GM18499 (cell line): ENCODE measurements at regions not wholly inside any gene's neighbourhood (a gene's known extent, or its start where the extent isn't known, plus 50 kb on each side); places are given as distances from the start of the nearest gene placed in this dataset.
A peak's percentile ranks its signal among the peaks of the same experiment; 100 is the strongest.

Experiments
- ATAC-seq: cut with Tn5 transposase; IDR thresholded peaks from one replicate; pipeline ENCODE4 v1.9.1; 2021; ENCODE audit warnings: moderate number of reproducible peaks; ENCODE audit not compliant: insufficient read depth, unreplicated experiment

GRCh38 chr2:2935445-2936149, 442.0 kb downstream of the EIPR1 start:
- ATAC-seq = no peak

- no peak for ATAC-seq
Observed at GRCh38 chr2:2933426-2933825, 444.2 kb downstream of the EIPR1 start.

- no peak for ATAC-seq
Observed at GRCh38 chr2:2932692-2933305, 444.8 kb downstream of the EIPR1 start.

- ATAC-seq = no peak
Observed at GRCh38 chr2:2932189-2932588, 445.4 kb downstream of the EIPR1 start.

DNA sequence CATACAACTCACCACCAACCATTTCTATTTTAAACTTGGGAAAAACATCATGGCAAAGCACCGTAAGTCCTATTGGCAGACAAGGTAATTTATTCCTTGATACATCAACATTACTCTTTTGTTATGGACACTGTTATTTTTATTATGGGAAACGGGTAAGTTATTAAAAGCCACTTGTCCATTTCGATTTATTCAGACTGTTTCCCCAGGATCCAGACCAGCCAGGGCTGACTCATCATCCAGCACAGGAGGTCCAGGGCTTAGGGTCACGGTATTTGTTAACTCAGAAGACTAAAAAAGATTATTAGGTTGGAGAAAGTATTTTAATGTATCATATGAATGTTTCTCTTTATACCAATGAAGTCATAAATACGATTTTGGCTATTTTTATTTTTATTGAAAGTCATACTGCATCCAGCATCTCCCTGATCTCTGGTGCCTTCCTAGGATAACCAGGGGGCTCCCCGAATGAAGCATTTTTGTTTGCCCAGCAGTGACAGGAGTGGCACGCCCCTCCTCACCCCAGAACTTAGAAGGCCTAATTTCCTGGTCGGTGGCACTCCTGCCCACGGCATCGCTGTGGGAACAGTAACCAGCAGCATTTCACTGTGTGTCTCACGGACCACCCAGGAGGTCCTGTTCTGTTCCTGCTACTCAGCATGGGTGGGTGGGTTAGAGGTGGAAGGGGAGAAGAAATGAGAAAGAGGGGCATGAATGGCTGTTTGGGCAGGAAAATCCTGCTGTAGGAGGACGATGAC, 446.1 kb downstream of the EIPR1 start:
- no peak for ATAC-seq

GRCh38 chr2:2930841-2931240, 446.8 kb downstream of the EIPR1 start:
- no peak for ATAC-seq

GRCh38 chr2:2926858-2927175, 450.8 kb downstream of the EIPR1 start:
- peak; percentile 51 for ATAC-seq

- ATAC-seq = peak; percentile 87
Observed at GRCh38 chr2:2926009-2926857, 451.4 kb downstream of the EIPR1 start.

GRCh38 chr2:2922156-2922555, 455.5 kb downstream of the EIPR1 start:
- ATAC-seq = no peak

DNA sequence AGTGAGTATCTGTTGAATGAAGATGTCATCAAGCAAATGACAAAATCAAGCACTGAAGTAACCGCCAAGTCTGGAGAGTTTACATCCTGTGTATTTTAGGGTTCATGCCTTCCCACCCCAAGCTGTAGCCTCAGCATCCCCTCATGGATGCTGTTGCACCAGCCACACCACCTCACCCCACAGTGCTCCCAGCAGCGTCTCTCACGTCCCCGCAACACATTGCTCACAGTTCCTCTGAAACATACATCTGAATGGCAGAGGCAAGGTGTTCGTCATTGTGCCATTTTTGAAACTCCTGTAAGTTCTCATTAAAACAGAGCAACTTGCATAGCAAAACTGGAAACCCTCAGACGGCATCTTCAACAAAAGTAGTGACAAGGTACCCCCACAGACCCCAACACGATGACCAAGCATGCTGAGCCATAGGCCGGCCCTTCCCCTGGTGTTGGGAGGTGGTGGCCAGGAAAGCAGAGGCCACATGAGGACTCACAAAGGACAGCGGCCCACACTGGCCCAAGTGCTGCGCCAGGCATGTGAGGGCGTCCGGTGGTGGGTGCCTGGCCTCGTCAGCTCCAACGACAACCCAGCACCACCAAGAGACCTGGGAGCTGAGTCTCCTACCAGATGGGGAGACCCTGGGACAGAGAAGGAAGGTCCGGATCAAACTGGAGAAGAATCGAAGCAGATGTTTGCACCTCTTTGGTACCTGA, 456.5 kb downstream of the EIPR1 start:
- no peak for ATAC-seq

DNA sequence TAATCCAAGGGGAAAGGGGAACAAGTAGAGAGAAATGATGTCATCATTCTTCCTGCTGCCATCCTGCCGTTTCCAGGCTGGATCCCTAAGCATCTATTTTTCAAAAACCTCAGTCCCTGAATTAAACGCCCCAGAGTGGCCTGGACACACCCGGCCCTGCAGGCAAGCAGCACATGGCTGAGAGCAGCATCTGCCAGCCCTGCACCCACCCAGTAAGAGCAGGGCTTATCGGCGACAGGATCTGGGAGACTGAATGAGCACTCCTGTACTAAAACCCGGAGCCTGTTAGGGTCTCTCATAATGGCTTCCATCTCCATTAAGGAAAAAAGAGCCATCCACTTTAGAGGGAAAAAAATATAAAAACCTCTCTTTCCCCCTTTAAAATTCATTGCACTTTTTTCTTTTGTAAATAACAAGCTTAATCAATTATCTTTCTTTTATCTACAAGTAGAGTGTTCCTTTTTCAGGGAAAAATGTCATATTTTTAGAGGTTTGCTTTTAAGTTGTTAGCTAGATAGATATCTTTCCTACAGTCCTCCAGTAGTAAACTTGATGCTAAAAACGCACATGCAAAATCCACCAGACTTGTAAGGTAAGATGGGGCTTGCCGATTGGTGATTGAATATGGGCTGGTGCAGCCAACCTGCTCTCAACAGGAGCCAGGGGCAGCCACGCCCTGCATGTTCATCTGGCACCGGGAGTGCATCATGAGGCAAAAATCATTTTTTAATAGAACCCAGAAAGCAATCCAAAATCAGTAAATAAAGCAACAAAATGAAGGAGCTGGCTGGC, 457.8 kb downstream of the EIPR1 start:
- ATAC-seq = no peak

DNA sequence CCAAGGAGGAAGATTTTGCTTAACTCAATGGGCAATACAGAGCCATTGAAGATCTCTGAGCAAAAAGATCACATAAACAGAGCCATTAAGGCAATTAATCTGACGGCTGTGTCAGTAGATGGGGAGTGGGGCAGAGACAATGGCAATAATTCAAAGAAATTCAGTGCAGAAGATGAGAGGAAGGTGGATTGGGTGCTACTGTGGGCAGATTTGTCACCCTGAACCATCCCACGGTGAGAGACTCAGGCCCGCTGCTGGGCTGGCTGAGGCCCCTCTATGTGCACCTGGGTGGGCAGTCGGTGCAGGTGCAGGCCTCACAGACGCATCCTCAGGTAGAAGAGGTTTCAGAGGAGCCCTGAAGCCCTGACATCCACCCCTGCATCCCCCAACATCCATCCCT, 458.6 kb downstream of the EIPR1 start:
- ATAC-seq = no peak

GRCh38 chr2:2916621-2917020, 461.0 kb downstream of the EIPR1 start:
- no peak for ATAC-seq

DNA sequence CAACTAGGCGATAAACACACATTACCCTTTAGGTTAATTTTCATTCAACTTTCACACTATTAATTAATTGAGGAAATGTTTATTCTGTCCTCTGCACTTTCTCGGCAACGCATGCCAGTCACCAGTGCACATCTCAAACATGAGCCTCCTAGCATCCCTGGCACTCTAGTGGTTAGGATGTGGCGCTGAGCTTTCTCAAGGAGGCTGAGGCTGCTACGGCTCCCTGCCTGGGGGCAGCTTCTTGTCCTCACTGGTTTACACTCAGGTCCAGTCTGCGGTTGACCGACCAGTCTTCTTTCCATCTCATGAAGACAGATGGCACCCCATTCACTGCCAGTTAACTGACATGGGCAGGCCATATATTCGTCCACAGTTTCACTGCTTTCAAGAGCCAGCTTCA, 463.4 kb downstream of the EIPR1 start:
- ATAC-seq = no peak

DNA sequence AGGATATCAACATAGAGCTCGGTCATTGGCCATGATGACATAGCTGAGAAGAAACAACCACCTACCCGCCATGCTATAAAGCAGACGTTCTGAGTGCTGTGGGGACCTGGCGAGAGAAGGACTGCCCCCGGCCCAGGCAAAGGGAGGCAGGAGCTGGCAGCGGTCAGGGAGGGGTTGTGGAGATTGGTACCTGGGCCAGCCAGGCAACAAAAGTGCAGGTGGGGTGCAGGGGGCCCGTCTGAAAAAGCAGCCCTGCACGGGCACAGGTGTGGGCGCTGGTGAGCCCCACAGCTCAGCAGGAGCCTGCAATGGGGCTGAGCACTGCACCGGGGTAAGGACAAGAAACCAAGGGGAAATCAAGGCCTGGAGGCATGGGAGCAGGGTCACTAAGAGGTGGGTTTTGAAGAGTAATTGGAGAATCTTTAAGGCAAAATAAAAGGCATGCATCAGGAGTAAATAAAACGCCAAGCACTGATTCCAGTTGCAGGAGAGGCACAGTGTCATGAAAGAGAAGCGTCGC, 464.0 kb downstream of the EIPR1 start:
- no peak for ATAC-seq

DNA sequence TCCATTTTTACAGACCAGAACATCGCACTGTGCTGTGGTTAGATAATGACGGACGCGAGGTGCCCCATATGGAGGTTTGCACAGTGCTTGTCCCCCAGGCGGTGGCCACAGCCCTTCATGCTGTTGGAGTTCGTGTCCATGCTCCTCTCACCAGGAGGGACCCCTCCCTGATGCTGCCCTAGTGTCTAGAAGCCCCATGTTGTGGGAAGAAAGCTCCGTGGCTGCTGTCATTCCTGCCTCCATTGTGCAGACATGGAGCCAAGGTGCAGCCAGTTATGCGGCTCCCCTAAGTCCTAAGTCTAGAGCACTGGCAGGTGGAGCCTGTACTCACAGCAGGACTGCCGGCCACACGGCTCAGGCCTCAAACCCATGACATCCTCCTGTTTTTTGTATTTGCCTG, 464.9 kb downstream of the EIPR1 start:
- no peak for ATAC-seq

- ATAC-seq = no peak
Observed at GRCh38 chr2:2912293-2912692, 465.3 kb downstream of the EIPR1 start.

- no peak for ATAC-seq
Observed at GRCh38 chr2:2910259-2910658, 467.4 kb downstream of the EIPR1 start.
